ENCODE measurements at regions not wholly inside any gene's neighbourhood (a gene's known extent, or its start where the extent isn't known, plus 50 kb on each side); places are given as distances from the start of the nearest gene placed in this dataset.

DNA sequence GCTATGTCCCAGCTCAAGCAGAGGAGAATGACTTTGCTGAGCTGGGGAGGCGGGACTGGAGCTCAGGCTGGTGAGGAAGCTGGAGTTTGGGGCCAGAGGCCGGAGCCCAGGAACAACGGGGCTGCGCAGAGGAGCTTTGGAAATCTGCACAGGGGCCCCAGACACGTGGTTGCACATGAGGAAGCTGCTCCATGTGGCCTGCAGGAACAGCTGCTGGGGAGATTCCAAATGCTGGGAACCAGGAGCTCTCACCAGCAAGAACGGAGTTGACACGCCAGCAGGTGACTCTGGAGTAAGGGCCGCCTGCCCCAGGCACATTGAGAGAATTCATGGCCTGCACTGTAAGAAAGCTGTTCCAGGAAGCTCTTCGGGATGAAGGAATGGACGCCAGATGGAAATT is 91.0 kb downstream of the OLFM1 start:
- intact Hi-C loops (cut with micrococcal nuclease), result no loop called here
- ChIA-PET POLR2A (no interaction called here), CTCF (interaction anchor here (0.6 to 0.7 kb wide), 2 partner anchors 32 to 58 kb away, joined by 3 to 4 read pairs; no protein-coding TSS in a partner anchor)
- peaks cover 25% of the 10 kb centered on the region for H3K27me3 Mint-ChIP-seq (ENCODE audit: insufficient read depth, unreplicated experiment)
- H3K4me3 Mint-ChIP-seq (ENCODE audit: unreplicated experiment), result no peak overlapping the region
- H3K27ac Mint-ChIP-seq (ENCODE audit: low read depth, unreplicated experiment), result no peak overlapping the region
- no peaks in the 10 kb centered on the region for H3K36me3 Mint-ChIP-seq (ENCODE audit: insufficient read depth, unreplicated experiment)
- H3K4me1 Mint-ChIP-seq (ENCODE audit: insufficient read depth, unreplicated experiment), result no peaks in the 10 kb centered on the region
- TF ChIP-seq, protein P1, sequence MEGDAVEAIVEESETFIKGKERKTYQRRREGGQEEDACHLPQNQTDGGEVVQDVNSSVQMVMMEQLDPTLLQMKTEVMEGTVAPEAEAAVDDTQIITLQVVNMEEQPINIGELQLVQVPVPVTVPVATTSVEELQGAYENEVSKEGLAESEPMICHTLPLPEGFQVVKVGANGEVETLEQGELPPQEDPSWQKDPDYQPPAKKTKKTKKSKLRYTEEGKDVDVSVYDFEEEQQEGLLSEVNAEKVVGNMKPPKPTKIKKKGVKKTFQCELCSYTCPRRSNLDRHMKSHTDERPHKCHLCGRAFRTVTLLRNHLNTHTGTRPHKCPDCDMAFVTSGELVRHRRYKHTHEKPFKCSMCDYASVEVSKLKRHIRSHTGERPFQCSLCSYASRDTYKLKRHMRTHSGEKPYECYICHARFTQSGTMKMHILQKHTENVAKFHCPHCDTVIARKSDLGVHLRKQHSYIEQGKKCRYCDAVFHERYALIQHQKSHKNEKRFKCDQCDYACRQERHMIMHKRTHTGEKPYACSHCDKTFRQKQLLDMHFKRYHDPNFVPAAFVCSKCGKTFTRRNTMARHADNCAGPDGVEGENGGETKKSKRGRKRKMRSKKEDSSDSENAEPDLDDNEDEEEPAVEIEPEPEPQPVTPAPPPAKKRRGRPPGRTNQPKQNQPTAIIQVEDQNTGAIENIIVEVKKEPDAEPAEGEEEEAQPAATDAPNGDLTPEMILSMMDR (IDR thresholded peaks at IDR 0.05; ENCODE audit: unreplicated experiment), result no peak
- no TSS peak for BruUV-seq (replicated peaks)
- DNase-seq (ENCODE audit: unreplicated experiment), result no peak
- H3K9me3 Mint-ChIP-seq (ENCODE audit: unreplicated experiment), result no peaks in the 10 kb centered on the region

DNA sequence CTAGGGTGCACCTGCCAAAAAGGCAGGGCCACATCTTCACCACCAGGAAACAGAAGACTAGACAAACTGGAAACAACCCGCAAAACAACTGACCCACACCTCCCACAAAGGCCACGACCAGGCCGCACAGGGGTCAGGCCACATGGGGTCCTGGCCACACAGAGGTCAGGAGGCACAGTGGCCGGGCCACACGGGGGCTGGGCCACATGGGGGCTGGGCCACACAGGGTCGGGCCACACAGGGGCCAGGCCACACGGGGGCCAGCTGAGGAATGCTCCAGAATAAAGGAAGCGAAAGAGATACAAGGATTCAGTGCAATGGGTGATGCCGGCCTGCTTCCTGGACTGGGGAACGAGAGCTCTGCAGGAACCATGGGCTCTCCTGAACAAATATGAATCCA is 91.6 kb downstream of the OLFM1 start:
- H3K27ac Mint-ChIP-seq (ENCODE audit: low read depth, unreplicated experiment), result no peak overlapping the region
- ChIA-PET CTCF (interaction anchor here (0.7 kb wide), 1 partner anchor 31 kb away, joined by 4 read pairs; no protein-coding TSS in a partner anchor), POLR2A (no interaction called here)
- H3K27me3 Mint-ChIP-seq (ENCODE audit: insufficient read depth, unreplicated experiment), result peaks cover 25% of the 10 kb centered on the region
- H3K36me3 Mint-ChIP-seq (ENCODE audit: insufficient read depth, unreplicated experiment), result no peaks in the 10 kb centered on the region
- no peak for DNase-seq (ENCODE audit: unreplicated experiment)
- BruUV-seq (replicated peaks), result no TSS peak
- no peaks in the 10 kb centered on the region for H3K4me1 Mint-ChIP-seq (ENCODE audit: insufficient read depth, unreplicated experiment)
- TF ChIP-seq, protein P1 (IDR thresholded peaks at IDR 0.05; ENCODE audit: unreplicated experiment), result no peak
- no peak overlapping the region for H3K4me3 Mint-ChIP-seq (ENCODE audit: unreplicated experiment)
- intact Hi-C loops (cut with micrococcal nuclease), result no loop called here
- H3K9me3 Mint-ChIP-seq (ENCODE audit: unreplicated experiment), result no peaks in the 10 kb centered on the region

DNA sequence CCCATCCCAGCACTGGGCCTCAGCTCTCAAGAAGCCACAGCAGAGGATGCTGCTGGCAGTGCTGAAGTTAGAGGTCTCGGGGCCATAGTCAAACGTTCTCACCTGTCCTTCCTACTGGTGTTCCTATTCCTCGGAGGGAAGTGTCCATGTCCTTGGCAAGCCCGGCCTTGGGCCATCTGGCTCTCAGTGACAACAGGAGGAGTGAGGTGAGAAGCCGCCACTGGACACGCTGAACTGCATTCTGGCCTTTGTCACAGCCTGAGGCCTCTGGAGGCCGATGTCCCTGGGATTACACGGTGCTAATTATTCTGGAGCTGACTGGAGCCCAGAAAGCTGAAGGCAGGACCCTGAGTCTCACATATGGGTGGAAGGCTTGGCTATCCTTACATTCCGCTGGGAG is 92.5 kb downstream of the OLFM1 start:
- intact Hi-C loops (cut with micrococcal nuclease), result no loop called here
- no peak overlapping the region for H3K4me3 Mint-ChIP-seq (ENCODE audit: unreplicated experiment)
- ChIA-PET POLR2A (no interaction called here), CTCF (no interaction called here)
- no peaks in the 10 kb centered on the region for H3K9me3 Mint-ChIP-seq (ENCODE audit: unreplicated experiment)
- H3K4me1 Mint-ChIP-seq (ENCODE audit: insufficient read depth, unreplicated experiment), result no peaks in the 10 kb centered on the region
- H3K36me3 Mint-ChIP-seq (ENCODE audit: insufficient read depth, unreplicated experiment), result no peaks in the 10 kb centered on the region
- peaks cover 25% of the 10 kb centered on the region for H3K27me3 Mint-ChIP-seq (ENCODE audit: insufficient read depth, unreplicated experiment)
- DNase-seq (ENCODE audit: unreplicated experiment), result no peak
- TF ChIP-seq, protein P1 (IDR thresholded peaks at IDR 0.05; ENCODE audit: unreplicated experiment), result no peak
- H3K27ac Mint-ChIP-seq (ENCODE audit: low read depth, unreplicated experiment), result no peak overlapping the region
- BruUV-seq (replicated peaks), result no TSS peak

DNA sequence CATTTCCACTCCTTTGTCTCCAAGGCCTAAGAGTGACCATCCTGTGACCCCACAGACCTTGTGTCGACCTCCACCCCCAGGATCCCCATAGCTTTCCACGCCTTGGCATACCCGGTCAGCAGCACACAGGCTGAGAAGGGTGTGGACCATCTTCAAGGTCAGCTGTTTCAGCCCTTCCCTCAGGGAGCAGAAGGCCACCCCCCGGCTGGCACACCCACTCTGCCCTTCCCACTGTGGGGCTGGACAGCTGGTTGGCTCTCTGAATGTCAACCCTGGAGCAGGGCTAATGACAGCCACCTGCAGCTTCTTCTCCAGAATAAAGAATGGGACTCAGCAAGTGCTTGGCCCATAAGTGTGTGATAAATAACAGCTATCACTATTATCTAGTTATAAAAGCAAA is 93.1 kb downstream of the OLFM1 start:
- Mint-ChIP-seq H3K27ac (ENCODE audit: low read depth, unreplicated experiment) (no peak overlapping the region), H3K36me3 (ENCODE audit: insufficient read depth, unreplicated experiment) (no peaks in the 10 kb centered on the region), H3K4me3 (ENCODE audit: unreplicated experiment) (no peak overlapping the region), H3K27me3 (ENCODE audit: insufficient read depth, unreplicated experiment) (peaks cover 25% of the 10 kb centered on the region), H3K4me1 (ENCODE audit: insufficient read depth, unreplicated experiment) (no peaks in the 10 kb centered on the region), H3K9me3 (ENCODE audit: unreplicated experiment) (no peaks in the 10 kb centered on the region)
- intact Hi-C loops (cut with micrococcal nuclease), result no loop called here
- no TSS peak for BruUV-seq (replicated peaks)
- no peak for DNase-seq (ENCODE audit: unreplicated experiment)
- TF ChIP-seq, protein P1 (IDR thresholded peaks at IDR 0.05; ENCODE audit: unreplicated experiment), result no peak
- CTCF ChIA-PET, result interaction anchor here (0.5 kb wide), 1 partner anchor 33 kb away, joined by 3 read pairs; no protein-coding TSS in a partner anchor
- POLR2A ChIA-PET, result no interaction called here

All from MCF 10A (cell line).